Activated CD8-positive, alpha-beta memory T cell treated with anti-CD3 and anti-CD28 coated beads, Interleukin-2, amount 10 ng/mL, durations not matched to agents 7 days and 5 days (primary cell): ENCODE measurements at regions not wholly inside any gene's neighbourhood (a gene's known extent, or its start where the extent isn't known, plus 50 kb on each side); places are given as distances from the start of the nearest gene placed in this dataset.

Experiments
- ATAC-seq: fragments of 150-1000 bp; cut with Tn5 transposase; one replicate; pipeline ENCODE4 v1.10.0; 2021; ENCODE audit warnings: moderate library complexity
- CTCF ChIA-PET: fragments of 350-600 bp; sonication (Branson Sonifier 250); formaldehyde crosslinking; loops from one replicate; lab custom pipeline; 2021; ENCODE audit warnings: antibody characterized with exemption; lab: Charles Lee
- DNase-seq: peaks from one replicate; pipeline ENCODE4 v3.0.0-alpha.2; 2020
- H3K27ac Mint-ChIP-seq: one replicate; pipeline ENCODE4 v1.8.0; 2021; ENCODE audit warnings: mild to moderate bottlenecking, mixed read lengths
- H3K27me3 Mint-ChIP-seq: one replicate; pipeline ENCODE4 v1.8.0; 2021; ENCODE audit warnings: mixed read lengths
- H3K36me3 Mint-ChIP-seq: one replicate; pipeline ENCODE4 v1.8.0; 2021; ENCODE audit warnings: mild to moderate bottlenecking, mixed read lengths
- H3K4me1 Mint-ChIP-seq: one replicate; pipeline ENCODE4 v1.8.0; 2021; ENCODE audit warnings: mixed read lengths
- H3K4me3 Mint-ChIP-seq: one replicate; pipeline ENCODE4 v1.8.0; 2021; ENCODE audit warnings: mild to moderate bottlenecking, moderate library complexity, mixed read lengths
- H3K9me3 Mint-ChIP-seq: one replicate; pipeline ENCODE4 v1.8.0; 2022; ENCODE audit warnings: low read depth, mixed read lengths

DNA sequence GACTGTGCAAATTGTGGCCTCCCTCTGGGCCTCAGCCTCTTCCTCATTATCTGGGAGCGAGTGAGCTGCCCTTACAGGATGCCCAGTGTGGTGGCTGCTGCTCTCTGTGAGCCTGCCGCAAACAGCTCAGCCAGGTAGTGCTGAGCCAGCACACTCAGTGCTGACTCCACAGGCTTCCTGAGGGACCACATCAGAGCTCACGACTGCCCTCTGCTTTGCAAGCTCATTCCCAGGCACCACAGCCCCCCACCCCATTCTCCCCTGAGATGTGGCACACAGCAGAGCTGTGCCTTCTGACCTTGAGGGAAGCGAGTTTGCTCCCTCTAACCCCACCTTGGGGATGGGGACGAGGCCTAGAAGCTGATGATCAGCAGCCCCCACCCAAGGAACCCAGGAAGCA is 230.5 kb upstream of the PPP2R2D start:
- Mint-ChIP-seq H3K36me3 (no peaks in the 10 kb centered on the region), H3K4me3 (no peak overlapping the region), H3K27me3 (no peaks in the 10 kb centered on the region), H3K27ac (no peak overlapping the region), H3K4me1 (no peaks in the 10 kb centered on the region), H3K9me3 (peaks cover 5% of the 10 kb centered on the region)
- CTCF ChIA-PET, result no interaction called here
- ATAC-seq (no peak), DNase-seq (no peak)

DNA sequence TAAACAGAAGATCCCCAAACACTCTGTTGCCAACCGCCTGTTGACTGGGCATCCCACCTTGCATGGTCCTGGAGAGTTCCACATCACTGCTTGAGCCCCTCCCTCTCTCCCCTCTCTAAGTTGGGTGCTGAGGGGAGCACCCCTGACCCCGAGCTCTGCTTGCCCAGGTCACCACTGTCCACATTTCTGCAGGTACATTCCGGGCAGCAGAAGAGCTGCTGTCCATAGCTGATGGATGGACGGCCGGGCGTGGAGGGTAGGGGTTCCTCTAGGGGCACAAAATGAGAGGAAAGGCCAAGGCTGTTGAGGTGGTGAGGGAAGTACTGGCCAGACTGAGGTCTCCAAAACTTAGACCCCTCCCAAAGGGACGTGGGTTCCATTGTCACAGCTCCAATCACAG is 227.4 kb upstream of the PPP2R2D start:
- H3K27me3 Mint-ChIP-seq, result no peaks in the 10 kb centered on the region
- no peaks in the 10 kb centered on the region for H3K4me1 Mint-ChIP-seq
- no peaks in the 10 kb centered on the region for H3K36me3 Mint-ChIP-seq
- ATAC-seq (no peak), DNase-seq (no peak)
- no peak overlapping the region for H3K4me3 Mint-ChIP-seq
- peaks cover 8% of the 10 kb centered on the region for H3K9me3 Mint-ChIP-seq
- CTCF ChIA-PET, result no interaction called here
- H3K27ac Mint-ChIP-seq, result no peak overlapping the region

DNA sequence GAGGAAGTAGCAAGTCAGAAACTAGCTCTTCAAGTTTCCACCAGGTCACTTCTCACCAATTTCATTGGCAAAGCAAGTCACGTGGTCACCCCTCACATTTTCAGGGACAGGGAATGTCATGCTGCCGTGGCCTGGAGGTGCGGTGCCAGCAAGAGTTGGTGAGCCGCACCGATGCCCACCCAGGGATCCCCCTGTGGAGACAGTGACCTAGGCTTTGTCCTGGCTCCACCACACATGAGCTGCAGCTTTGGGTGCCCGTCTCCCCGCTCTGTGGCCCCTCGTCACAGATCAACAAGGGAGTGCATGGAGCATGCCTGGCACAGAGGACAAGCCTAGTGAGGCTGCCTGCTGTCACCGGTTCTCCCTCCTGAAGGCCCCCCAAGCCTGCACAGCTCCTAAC is 226.7 kb upstream of the PPP2R2D start:
- no peak for ATAC-seq
- peaks cover 8% of the 10 kb centered on the region for H3K9me3 Mint-ChIP-seq
- H3K27ac Mint-ChIP-seq, result no peak overlapping the region
- H3K36me3 Mint-ChIP-seq, result no peaks in the 10 kb centered on the region
- H3K27me3 Mint-ChIP-seq, result no peaks in the 10 kb centered on the region
- CTCF ChIA-PET, result no interaction called here
- no peaks in the 10 kb centered on the region for H3K4me1 Mint-ChIP-seq
- H3K4me3 Mint-ChIP-seq, result no peak overlapping the region
- DNase-seq, result no peak

DNA sequence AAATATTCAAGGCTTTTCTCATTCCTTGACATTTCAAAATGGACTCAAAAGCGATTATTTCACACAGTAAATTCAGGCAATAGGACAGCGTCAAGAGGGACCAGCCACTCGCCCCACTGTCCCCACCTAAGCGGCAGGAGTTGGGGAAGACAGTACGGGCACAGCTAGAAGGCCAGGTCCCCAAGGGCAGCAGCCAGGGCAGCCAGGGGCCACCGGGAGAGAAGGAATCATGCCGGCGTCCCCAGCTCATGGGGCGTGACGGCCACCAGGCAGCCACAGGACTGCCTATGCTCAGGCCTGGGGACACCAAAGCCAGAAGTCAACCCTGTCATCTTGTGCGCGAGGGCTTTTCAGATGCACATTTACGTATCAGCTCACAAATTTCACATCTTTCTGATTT is 225.7 kb upstream of the PPP2R2D start:
- Mint-ChIP-seq H3K4me1 (no peaks in the 10 kb centered on the region), H3K4me3 (no peak overlapping the region), H3K36me3 (no peaks in the 10 kb centered on the region), H3K9me3 (peaks cover 8% of the 10 kb centered on the region), H3K27ac (no peak overlapping the region), H3K27me3 (no peaks in the 10 kb centered on the region)
- CTCF ChIA-PET, result no interaction called here
- DNase-seq (no peak), ATAC-seq (no peak)

DNA sequence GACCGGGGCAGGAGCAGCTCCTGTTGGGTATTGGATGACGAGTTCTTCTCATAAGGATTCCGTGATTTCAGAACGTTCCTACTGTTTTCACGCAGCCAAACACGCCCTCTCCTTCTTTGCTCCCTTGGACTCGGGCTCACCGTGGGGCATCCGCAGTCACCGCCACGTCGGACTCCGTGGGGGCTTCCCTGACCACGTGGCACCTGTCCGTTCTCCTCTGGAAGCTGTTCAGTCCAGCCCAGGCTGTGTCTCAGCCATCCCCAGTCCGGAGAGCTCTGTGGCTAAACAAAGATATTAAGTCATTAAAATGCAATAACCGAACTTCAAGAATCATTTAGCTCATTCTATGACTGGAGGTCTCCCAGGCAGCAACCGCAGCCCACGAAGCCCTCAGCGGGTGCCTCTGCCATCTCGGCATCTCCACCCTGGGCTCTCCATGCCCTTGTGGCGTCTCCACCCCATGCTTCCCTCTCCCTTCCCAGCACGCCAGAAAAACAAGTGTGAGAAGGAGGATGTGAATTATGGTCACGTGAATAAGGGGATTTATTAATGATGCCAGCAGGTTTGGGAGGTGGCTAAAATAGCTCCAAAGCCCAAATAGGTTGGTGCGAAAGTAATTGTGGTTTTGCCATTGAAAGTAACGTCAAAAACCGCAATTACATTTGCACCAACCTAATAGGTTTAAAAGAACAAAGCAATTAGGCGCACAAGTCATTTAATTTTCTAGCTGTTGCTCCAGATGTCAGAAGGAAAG is 224.6 kb upstream of the PPP2R2D start:
- Mint-ChIP-seq H3K4me1 (no peaks in the 10 kb centered on the region), H3K27me3 (no peaks in the 10 kb centered on the region), H3K9me3 (peaks cover 8% of the 10 kb centered on the region), H3K36me3 (no peaks in the 10 kb centered on the region), H3K27ac (no peak overlapping the region), H3K4me3 (no peak overlapping the region)
- DNase-seq (no peak), ATAC-seq (no peak)
- CTCF ChIA-PET, result no interaction called here

DNA sequence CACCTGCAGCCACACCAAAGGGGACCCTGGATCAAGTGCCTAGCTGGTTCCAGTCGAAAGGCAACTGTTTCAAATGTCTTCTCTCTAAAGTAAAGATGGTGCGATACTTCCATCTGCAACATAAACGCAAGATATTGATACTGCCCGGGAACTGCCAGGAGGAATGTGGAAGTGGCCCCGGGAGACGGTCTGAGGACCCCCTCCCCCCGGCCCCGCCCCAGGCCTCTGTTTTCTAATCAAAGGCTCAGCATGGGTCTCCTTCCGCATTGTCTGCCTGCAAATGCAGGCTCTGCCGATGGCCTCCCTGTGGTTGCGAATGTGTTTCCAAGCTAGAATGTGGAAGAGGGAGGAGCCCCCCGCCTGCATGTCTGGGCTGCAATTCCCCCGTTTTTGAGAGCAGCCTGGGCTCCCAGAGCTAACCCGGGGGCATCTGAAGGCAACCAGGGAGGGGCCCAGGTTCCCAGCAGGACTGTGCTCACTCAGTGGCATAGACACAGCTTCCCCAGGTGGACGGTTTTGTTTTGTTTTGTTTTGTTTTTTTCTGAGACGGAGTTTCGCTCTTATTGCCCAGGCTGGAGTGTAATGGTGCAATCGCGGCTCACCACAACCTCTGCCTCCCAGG is 223.9 kb upstream of the PPP2R2D start:
- no peak for DNase-seq
- Mint-ChIP-seq H3K36me3 (no peaks in the 10 kb centered on the region), H3K4me1 (no peaks in the 10 kb centered on the region), H3K4me3 (no peak overlapping the region), H3K27me3 (no peaks in the 10 kb centered on the region), H3K9me3 (peaks cover 8% of the 10 kb centered on the region), H3K27ac (no peak overlapping the region)
- ATAC-seq, result no peak
- CTCF ChIA-PET, result no interaction called here

DNA sequence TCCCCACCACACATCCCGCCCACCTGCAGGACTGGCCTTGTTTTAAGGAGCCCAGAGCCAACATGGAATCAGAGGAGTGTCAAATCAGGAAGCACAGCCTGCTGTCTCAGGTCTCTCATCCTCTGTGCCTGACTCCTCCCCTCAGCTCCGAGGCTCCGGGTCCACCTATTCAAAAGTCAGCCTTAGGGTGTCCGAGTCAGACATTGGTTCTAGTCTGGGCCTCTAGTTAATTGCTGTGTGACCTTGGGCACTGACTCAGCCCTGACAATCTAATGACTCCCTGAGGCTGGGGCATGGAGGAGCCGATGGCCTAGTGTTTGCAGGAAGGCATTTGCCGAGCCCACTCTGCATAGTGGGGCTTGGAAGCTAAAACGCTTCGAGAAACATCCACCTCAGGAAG is 223.1 kb upstream of the PPP2R2D start:
- Mint-ChIP-seq H3K4me3 (no peak overlapping the region), H3K27ac (no peak overlapping the region), H3K4me1 (no peaks in the 10 kb centered on the region), H3K36me3 (no peaks in the 10 kb centered on the region), H3K9me3 (peaks cover 2% of the 10 kb centered on the region), H3K27me3 (no peaks in the 10 kb centered on the region)
- ATAC-seq (no peak), DNase-seq (no peak)
- CTCF ChIA-PET, result no interaction called here

DNA sequence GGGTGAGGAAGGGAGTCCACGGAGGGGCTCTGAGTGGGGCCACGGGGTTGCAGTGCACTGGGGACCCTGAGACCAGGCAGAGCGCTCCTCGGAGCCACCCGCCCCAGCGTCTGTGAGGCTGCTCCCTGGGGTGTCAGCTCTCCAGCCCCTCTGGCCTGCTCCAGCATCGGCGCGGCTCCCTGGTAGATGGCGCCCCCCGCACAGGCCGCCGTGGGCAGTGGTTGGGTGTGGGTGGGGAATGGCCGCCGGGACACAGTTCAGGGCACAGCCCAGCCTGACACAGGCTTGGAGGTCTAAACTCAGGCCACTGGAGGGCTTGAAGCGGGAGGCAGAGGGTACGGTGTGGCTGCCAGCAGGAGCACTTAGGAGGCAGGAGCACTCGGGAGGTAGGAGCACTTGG is 222.6 kb upstream of the PPP2R2D start:
- CTCF ChIA-PET, result no interaction called here
- DNase-seq (no peak), ATAC-seq (no peak)
- H3K9me3 Mint-ChIP-seq, result peaks cover 2% of the 10 kb centered on the region
- H3K4me1 Mint-ChIP-seq, result no peaks in the 10 kb centered on the region
- H3K4me3 Mint-ChIP-seq, result no peak overlapping the region
- H3K27ac Mint-ChIP-seq, result no peak overlapping the region
- H3K36me3 Mint-ChIP-seq, result no peaks in the 10 kb centered on the region
- H3K27me3 Mint-ChIP-seq, result no peaks in the 10 kb centered on the region

DNA sequence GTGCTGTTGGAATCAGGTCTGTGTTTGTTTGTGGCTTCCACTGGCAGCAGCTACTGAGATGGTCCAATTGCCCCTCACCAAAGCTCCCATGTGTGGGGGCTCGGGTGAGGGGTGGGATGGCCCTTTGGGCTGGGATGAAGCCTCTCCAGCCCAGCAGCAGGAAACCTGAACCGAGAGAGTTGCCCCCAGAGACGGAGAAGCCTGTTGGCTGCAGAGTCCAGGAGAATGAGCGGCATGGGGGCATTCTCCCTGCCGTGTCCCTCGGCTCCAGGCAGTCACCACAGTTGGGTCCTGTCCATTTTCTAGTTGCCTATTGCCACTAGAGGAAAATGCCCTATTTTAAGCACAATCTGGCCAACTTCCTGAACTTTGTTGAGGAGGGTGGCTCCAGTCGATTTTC is 222.2 kb upstream of the PPP2R2D start:
- ATAC-seq (no peak), DNase-seq (no peak)
- H3K9me3 Mint-ChIP-seq, result peaks cover 2% of the 10 kb centered on the region
- no peaks in the 10 kb centered on the region for H3K36me3 Mint-ChIP-seq
- H3K4me3 Mint-ChIP-seq, result no peak overlapping the region
- H3K27me3 Mint-ChIP-seq, result no peaks in the 10 kb centered on the region
- CTCF ChIA-PET, result no interaction called here
- H3K27ac Mint-ChIP-seq, result no peak overlapping the region
- H3K4me1 Mint-ChIP-seq, result no peaks in the 10 kb centered on the region

DNA sequence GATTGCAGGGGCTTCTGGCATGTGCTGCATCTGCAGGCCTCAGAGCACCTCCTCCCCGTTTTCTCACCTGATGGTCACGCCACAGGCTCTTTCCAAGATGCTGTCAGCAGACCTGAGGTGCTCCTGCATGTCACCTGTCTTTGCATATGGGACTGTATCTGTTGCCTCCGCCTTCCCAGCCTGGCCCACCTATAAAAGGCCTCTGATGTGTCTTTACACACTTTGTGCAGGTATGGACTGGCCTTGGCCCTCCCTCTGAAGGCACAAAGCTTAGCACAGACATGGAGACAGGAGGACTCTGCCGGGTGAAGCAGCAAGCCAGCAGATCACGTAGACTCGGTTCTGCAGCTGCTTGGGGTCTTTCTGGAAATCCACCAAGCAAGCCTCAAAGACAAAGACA is 220.9 kb upstream of the PPP2R2D start:
- DNase-seq, result no peak
- Mint-ChIP-seq H3K27me3 (no peaks in the 10 kb centered on the region), H3K9me3 (peaks cover 2% of the 10 kb centered on the region), H3K27ac (no peak overlapping the region), H3K4me1 (no peaks in the 10 kb centered on the region), H3K4me3 (no peak overlapping the region), H3K36me3 (no peaks in the 10 kb centered on the region)
- CTCF ChIA-PET, result no interaction called here
- ATAC-seq, result no peak

DNA sequence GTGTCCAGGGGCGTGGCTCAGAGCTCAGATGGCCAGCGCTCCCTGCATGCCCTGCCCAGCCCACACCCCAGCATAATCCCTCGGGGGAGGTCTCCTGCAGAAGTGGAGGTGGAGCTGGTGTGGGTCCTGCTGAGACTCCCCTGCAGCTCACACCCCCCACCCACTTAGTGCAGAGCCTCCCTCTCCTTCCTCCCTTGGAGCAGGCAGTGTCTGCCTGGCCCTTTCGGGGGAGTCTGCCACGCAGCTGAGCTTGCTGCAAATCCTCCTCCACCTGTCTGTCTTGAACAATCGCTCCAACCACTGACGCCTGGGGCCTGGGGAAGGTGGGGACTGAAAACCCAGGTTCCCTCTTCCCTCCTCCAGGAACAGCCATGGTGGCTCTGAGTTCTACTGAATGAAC is 219.7 kb upstream of the PPP2R2D start:
- no peak for ATAC-seq
- Mint-ChIP-seq H3K4me3 (no peak overlapping the region), H3K27ac (no peak overlapping the region), H3K4me1 (no peaks in the 10 kb centered on the region), H3K36me3 (no peaks in the 10 kb centered on the region), H3K27me3 (no peaks in the 10 kb centered on the region), H3K9me3 (no peaks in the 10 kb centered on the region)
- CTCF ChIA-PET, result no interaction called here
- no peak for DNase-seq

DNA sequence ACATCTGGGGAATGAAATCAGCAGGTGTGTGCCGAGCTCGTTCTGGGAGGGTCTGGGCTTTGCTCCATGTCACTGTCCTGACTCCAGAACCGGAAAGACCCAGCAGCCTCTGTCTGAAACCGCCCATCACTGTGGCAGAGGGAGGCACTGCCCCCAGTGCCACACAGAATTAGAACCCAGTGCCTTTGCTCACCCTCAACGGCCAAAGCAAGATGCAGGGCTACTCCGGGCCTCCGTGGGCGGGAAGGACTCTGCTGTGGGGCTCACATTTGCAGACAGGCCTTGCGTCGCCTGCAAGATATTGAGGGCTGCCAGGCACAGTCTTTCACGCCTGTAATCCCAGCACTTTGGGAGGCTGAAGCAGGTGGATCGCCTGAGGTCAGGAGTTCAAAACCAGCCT is 219.2 kb upstream of the PPP2R2D start:
- Mint-ChIP-seq H3K27me3 (no peaks in the 10 kb centered on the region), H3K27ac (no peak overlapping the region), H3K4me1 (no peaks in the 10 kb centered on the region), H3K9me3 (no peaks in the 10 kb centered on the region), H3K36me3 (no peaks in the 10 kb centered on the region), H3K4me3 (no peak overlapping the region)
- ATAC-seq (no peak), DNase-seq (no peak)
- CTCF ChIA-PET, result no interaction called here

DNA sequence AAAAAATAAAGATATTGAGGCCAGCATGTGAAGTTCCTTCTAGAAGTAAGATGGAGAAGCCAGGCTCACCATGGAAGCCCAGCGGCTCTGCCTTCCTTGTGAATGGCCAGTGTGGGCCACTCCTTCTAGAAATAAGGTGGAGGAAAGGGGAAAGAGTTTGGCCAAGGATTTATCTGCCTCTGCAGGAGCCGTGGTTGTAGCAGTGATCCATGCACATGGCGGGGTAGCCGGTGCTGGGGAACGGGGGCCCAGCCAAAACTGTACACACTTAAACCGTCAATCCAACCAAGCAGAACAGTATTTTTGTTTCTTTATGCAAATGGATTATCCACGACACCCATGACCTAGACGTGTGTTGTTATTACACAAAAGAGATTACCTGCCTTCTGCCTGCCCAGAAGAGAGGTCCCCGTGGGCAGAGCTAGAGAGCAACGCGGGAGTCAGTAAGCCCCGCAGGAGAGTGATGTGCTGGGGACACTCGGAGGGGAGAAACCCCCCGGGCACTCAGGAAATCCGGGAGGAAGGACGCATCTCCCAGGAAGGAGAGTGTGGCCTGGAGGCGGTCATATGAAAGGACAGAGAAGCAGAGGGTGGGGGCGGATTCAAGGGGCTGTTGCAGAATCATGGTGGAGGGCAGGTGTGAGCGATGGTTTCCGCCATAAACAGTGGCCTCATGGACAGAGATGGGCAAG is 218.4 kb upstream of the PPP2R2D start:
- no peaks in the 10 kb centered on the region for H3K36me3 Mint-ChIP-seq
- H3K27ac Mint-ChIP-seq, result no peak overlapping the region
- DNase-seq (no peak), ATAC-seq (no peak)
- H3K4me3 Mint-ChIP-seq, result no peak overlapping the region
- CTCF ChIA-PET, result no interaction called here
- H3K9me3 Mint-ChIP-seq, result no peaks in the 10 kb centered on the region
- no peaks in the 10 kb centered on the region for H3K4me1 Mint-ChIP-seq
- H3K27me3 Mint-ChIP-seq, result no peaks in the 10 kb centered on the region

DNA sequence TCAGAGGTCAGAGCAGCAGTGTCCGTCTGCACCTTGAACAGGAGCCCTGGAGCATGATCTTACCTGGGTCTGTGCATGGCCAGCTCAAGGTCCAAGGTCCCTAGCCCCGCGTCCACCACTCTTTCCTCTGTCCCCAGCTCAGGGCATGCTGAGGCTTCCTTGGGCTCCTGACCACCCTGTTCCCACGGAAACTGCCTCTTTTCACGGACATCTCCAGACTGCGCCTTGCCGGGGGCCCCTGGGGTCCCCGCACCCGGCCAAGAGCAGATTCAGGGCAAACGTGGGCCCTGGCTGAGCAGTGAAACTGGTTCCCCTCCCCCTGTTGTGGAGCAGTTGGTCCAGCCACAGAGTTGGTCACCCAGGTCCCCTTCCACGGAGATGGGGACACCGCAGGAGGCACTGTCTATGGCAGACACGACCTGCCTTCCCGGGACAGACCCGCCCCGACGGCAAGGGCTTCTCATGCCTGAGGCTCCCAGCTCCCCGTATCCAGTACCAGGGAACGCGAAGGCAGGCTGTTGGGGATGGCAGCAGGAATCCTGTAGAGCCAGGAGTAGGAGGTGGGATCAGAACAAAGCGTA is 217.4 kb upstream of the PPP2R2D start:
- DNase-seq, result no peak
- Mint-ChIP-seq H3K36me3 (no peaks in the 10 kb centered on the region), H3K4me1 (no peaks in the 10 kb centered on the region), H3K4me3 (no peak overlapping the region), H3K27ac (no peak overlapping the region), H3K9me3 (no peaks in the 10 kb centered on the region), H3K27me3 (no peaks in the 10 kb centered on the region)
- no peak for ATAC-seq
- CTCF ChIA-PET, result no interaction called here
